Parathyroid adenoma (tissue), 2 donors: ENCODE measurements at regions not wholly inside any gene's neighbourhood (a gene's known extent, or its start where the extent isn't known, plus 50 kb on each side); places are given as distances from the start of the nearest gene placed in this dataset.

Experiments used
- H2AFZ ChIP-seq: fragments of 300-600 bp; sonication (generic); one replicate; pipeline ENCODE4 v1.7.0; 2017; ENCODE audit warnings: antibody characterized with exemption, mild to moderate bottlenecking
- H3K27ac ChIP-seq: fragments of 300-600 bp; sonication (generic); one replicate; pipeline ENCODE4 v1.7.0; 2017
- H3K27me3 ChIP-seq: fragments of 300-600 bp; sonication (generic); one replicate; pipeline ENCODE4 v1.7.0; 2017; ENCODE audit warnings: low read length; ENCODE audit not compliant: control insufficient read depth, insufficient read depth
- H3K36me3 ChIP-seq: fragments of 300-600 bp; sonication (generic); one replicate; pipeline ENCODE4 v1.7.0; 2017; ENCODE audit warnings: low read length; ENCODE audit not compliant: control insufficient read depth, insufficient read depth
- H3K4me1 ChIP-seq: fragments of 300-600 bp; sonication (generic); one replicate; pipeline ENCODE4 v1.7.0; 2017; ENCODE audit warnings: control low read depth
- H3K4me2 ChIP-seq: fragments of 300-600 bp; sonication (generic); one replicate; pipeline ENCODE4 v1.7.0; 2017; ENCODE audit warnings: low read length
- H3K4me3 ChIP-seq: fragments of 300-600 bp; sonication (generic); one replicate; pipeline ENCODE4 v1.7.0; 2017; ENCODE audit warnings: low read depth, low read length
- H3K79me2 ChIP-seq: fragments of 300-600 bp; sonication (generic); one replicate; pipeline ENCODE4 v1.7.0; 2017; ENCODE audit warnings: control low read depth
- H3K9ac ChIP-seq: fragments of 300-600 bp; sonication (generic); one replicate; pipeline ENCODE4 v1.7.0; 2017; ENCODE audit warnings: mild to moderate bottlenecking
- H3K9me3 ChIP-seq: fragments of 300-600 bp; sonication (generic); one replicate; pipeline ENCODE4 v1.7.0; 2017; ENCODE audit warnings: low read length; ENCODE audit not compliant: control insufficient read depth
- CTCF ChIP-seq: fragments of 300-600 bp; sonication (generic); IDR thresholded peaks from one replicate; pipeline ENCODE4 v1.7.0; 2017; ENCODE audit warnings: antibody characterized with exemption, mild to moderate bottlenecking
- donor health status: primary hyperparathyroidism.

GRCh38 chr2:120456867-120457266 is 110.9 kb downstream of the INHBB start:
- Histone ChIP-seq H3K4me2 (no peak overlapping the region), H3K36me3 (no peaks in the 10 kb centered on the region), H3K79me2 (no peaks in the 10 kb centered on the region), H3K9ac (no peak overlapping the region), H3K27ac (no peak overlapping the region), H2AFZ (no peak overlapping the region), H3K4me3 (no peak overlapping the region), H3K27me3 (no peaks in the 10 kb centered on the region), H3K9me3 (no peaks in the 10 kb centered on the region), H3K4me1 (no peaks in the 10 kb centered on the region)
- TF ChIP-seq CTCF, result no peak

GRCh38 chr2:120460511-120460910 is 114.6 kb downstream of the INHBB start:
- H3K4me1 ChIP-seq, result no peaks in the 10 kb centered on the region
- no peak overlapping the region for H3K9ac ChIP-seq
- H2AFZ ChIP-seq, result no peak overlapping the region
- no peaks in the 10 kb centered on the region for H3K79me2 ChIP-seq
- H3K4me2 ChIP-seq, result no peak overlapping the region
- TF ChIP-seq CTCF, result no peak
- no peaks in the 10 kb centered on the region for H3K9me3 ChIP-seq
- H3K4me3 ChIP-seq, result no peak overlapping the region
- no peaks in the 10 kb centered on the region for H3K27me3 ChIP-seq
- H3K36me3 ChIP-seq, result no peaks in the 10 kb centered on the region
- no peak overlapping the region for H3K27ac ChIP-seq

DNA sequence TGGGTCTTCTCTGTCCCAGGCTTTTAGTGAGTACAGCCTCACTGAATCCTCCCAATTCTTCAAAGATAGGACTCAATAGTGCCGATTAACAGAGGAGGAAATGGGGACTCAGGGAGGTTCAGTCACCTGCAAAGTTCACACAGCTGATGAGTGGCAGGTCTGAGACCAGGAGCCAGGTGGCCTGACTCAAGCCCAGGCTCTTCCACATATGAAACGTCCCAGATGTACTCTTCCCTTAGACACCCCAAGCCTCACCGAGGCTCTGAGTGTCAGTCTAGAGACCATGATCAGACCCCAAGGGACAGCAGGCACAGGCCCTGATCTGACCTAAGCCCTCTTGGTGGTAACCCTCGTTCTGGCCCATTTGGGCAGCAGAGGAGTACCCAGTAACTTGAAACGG is 115.2 kb downstream of the INHBB start:
- Histone ChIP-seq H3K36me3 (no peaks in the 10 kb centered on the region), H3K79me2 (no peaks in the 10 kb centered on the region), H3K4me3 (no peak overlapping the region), H3K27me3 (no peaks in the 10 kb centered on the region), H3K27ac (no peak overlapping the region), H3K4me1 (no peaks in the 10 kb centered on the region), H3K4me2 (no peak overlapping the region), H3K9me3 (no peaks in the 10 kb centered on the region), H3K9ac (no peak overlapping the region), H2AFZ (no peak overlapping the region)
- TF ChIP-seq CTCF, result no peak

DNA sequence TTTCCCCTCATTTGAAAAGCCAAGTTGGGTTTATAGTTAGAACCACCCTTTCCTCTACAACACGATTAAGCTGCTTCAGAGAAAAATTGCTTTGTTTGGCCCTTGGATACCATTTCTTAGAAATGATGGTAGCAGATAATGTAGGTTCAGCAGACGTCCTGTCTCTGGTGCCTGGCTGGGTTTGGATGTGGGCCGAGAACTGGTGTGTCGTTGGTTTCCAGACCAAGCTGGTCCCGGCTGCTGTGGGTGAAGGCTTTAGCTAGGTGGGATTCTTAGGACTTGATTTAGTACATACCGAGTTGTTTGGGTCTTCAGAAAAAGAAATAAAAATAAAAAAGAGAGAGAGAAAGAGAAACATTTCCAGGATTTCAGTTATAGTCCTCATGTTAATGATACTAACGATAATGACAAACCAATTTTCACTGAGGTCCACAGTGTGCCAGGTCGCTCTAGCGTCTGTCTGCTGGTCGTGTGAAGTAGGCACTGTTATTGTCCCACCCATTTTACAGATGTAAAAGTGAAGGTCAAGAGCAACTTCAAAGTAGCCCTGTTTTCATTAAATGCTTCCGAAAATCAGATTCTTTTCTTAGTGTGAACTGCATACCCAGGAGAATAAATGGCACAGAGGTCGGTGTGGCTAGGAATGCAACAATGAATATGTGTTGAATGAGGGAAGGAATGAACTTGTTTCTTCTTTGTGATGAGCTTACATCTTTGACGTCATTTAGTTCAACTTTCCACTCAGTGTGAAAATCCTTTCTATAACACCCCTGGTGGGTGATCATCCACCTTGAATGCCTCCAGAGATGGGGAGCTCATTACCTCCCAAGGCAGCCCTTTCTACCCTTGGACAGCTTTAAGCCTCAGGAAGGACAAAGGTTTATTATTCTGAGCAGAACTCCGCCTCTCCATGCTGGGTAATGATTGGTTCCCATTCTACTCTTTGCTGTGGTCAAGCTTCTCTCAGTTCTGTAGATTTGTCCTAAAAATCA is 115.9 kb downstream of the INHBB start:
- no peak overlapping the region for H3K4me2 ChIP-seq
- no peaks in the 10 kb centered on the region for H3K27me3 ChIP-seq
- H3K27ac ChIP-seq, result no peak overlapping the region
- no peaks in the 10 kb centered on the region for H3K36me3 ChIP-seq
- TF ChIP-seq CTCF, result no peak
- H3K4me3 ChIP-seq, result no peak overlapping the region
- no peak overlapping the region for H3K9ac ChIP-seq
- H3K79me2 ChIP-seq, result no peaks in the 10 kb centered on the region
- no peaks in the 10 kb centered on the region for H3K9me3 ChIP-seq
- no peak overlapping the region for H2AFZ ChIP-seq
- no peaks in the 10 kb centered on the region for H3K4me1 ChIP-seq

GRCh38 chr2:120463527-120463926 is 117.6 kb downstream of the INHBB start:
- no peaks in the 10 kb centered on the region for H3K36me3 ChIP-seq
- no peaks in the 10 kb centered on the region for H3K79me2 ChIP-seq
- no peak overlapping the region for H3K27ac ChIP-seq
- H3K9ac ChIP-seq, result no peak overlapping the region
- H3K4me1 ChIP-seq, result no peaks in the 10 kb centered on the region
- no peak overlapping the region for H2AFZ ChIP-seq
- no peak overlapping the region for H3K4me2 ChIP-seq
- no peaks in the 10 kb centered on the region for H3K27me3 ChIP-seq
- H3K9me3 ChIP-seq, result no peaks in the 10 kb centered on the region
- no peak for TF ChIP-seq CTCF
- no peak overlapping the region for H3K4me3 ChIP-seq
